ENCODE measurements at regions not wholly inside any gene's neighbourhood (a gene's known extent, or its start where the extent isn't known, plus 50 kb on each side); places are given as distances from the start of the nearest gene placed in this dataset.

DNA sequence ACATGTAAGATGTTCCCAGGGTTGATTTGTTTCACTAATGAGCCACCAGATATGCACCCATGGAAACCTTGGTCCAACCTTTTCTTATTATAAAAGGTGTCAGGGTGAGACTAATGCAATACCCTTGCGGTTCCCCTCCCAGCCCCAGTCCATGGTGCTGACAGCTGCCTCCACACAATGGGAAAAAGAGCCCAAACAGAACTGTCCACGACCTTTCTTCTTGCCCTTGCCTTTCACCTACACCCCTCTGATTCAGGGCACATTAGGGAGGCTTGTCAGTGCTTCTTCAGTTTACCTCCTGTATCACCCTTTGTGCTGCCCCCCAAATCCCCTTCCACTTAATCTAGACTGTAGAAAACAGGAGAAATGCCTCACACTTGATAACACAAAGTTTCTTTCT, 352.7 kb upstream of the CDH4 start:
- Histone ChIP-seq H3K27me3 (peaks cover 0 to 15% (median 3%) of the 10 kb centered on the region in 7 donors), H3K27ac (no peak overlapping the region), H3K4me3 (no peak overlapping the region), H3K36me3 (no peaks in the 10 kb centered on the region), H3K9me3 (peaks cover 0 to 19% (median 4%) of the 10 kb centered on the region in 11 donors), H3K4me1 (no peaks in the 10 kb centered on the region)
- TF ChIP-seq, protein P1, sequence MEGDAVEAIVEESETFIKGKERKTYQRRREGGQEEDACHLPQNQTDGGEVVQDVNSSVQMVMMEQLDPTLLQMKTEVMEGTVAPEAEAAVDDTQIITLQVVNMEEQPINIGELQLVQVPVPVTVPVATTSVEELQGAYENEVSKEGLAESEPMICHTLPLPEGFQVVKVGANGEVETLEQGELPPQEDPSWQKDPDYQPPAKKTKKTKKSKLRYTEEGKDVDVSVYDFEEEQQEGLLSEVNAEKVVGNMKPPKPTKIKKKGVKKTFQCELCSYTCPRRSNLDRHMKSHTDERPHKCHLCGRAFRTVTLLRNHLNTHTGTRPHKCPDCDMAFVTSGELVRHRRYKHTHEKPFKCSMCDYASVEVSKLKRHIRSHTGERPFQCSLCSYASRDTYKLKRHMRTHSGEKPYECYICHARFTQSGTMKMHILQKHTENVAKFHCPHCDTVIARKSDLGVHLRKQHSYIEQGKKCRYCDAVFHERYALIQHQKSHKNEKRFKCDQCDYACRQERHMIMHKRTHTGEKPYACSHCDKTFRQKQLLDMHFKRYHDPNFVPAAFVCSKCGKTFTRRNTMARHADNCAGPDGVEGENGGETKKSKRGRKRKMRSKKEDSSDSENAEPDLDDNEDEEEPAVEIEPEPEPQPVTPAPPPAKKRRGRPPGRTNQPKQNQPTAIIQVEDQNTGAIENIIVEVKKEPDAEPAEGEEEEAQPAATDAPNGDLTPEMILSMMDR (IDR thresholded peaks at IDR 0.05): no peak
- intact Hi-C loops (cut with DNase I): no loop called here
- ATAC-seq (no peak), DNase-seq (no peak)
- WGBS, 2 donors: 37 to 55% methylated on average over 2 of the region's 2 CpGs

DNA sequence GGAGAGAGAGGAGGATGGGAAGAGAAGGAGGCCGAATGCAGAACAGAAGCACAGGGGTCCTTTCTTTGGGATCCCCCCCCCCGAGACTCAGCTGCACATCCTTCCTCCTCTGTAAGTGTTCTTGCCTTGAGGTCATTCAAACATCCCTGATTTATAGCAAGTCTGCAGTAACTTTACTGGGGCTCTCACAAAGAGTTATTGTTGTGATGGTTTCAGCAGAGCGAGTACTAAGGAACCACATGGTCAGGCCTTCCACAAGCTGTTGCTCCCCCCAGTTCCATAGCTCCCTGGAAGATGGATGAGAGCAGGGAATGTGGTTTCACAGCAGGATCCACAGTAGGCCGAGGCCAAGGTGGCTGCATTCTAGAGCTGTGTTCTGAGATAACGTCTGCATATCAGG, 351.4 kb upstream of the CDH4 start:
- intact Hi-C loops (cut with DNase I): no loop called here
- no peak for ATAC-seq
- Histone ChIP-seq H3K36me3 (no peaks in the 10 kb centered on the region), H3K4me1 (no peaks in the 10 kb centered on the region), H3K27ac (no peak overlapping the region), H3K27me3 (peaks cover 0 to 15% (median 3%) of the 10 kb centered on the region in 7 donors), H3K4me3 (no peak overlapping the region), H3K9me3 (peaks cover 0 to 19% (median 4%) of the 10 kb centered on the region in 11 donors)
- 41% methylated on average over 5 of the region's 5 CpGs for WGBS, 2 donors
- TF ChIP-seq, protein P1 (IDR thresholded peaks at IDR 0.05): no peak
- no peak for DNase-seq

DNA sequence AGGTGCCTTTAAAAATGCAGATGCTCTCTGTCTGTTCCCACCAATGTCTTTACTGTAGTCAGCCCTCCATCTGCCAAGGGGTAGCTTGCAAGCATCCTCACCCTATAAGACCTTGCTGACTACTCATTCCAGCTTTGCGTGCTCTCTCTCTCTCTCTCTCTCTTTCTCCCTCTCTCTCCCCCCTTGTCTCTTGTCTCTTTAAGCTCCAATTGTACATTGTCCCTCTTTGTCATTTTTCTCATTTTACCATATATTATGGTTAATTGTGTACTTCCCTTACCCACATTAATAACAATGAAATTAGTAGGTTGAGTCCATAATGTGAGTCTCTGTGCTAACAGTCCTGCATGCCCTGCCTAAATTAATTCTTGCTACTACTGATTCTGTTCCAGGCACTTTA, 350.2 kb upstream of the CDH4 start:
- 95 to 96% methylated on average over 1 of the region's 1 CpG for WGBS, 2 donors
- ATAC-seq: no peak

DNA sequence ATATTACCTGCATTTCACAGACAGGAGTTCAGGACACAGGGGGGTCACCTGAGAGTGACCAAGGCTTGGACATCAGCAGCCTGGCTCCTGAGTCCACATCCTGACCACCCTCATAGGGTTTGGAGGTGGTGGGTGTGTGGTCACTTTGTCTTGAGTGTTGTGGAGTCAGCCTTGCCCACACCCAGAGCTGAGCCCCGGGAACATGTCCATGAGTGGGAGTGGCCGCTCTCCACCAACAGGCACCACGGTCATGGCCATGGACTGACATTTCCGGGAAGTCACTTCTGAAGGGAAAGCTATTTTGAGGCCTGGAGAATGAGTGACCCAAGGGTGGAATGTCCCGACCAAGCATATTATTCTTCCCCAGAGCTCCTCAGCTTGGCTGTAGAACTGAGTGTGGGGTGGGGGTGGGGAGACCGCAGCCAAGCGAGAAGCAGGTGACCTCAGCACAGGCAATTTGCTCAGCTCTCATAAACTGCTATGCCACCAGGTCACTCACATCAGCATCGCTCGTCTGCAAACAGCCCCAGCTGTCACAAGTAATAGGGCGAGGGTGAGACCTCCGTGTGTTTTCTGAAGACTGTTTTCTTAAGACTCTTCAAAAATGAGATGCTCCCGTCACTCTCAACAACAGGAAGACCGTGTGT, 348.6 kb upstream of the CDH4 start:
- WGBS, 2 donors: 77 to 80% methylated on average over 13 of the region's 13 CpGs
- TF ChIP-seq, protein P1 (IDR thresholded peaks at IDR 0.05): no peak
- no peak overlapping the region for H3K27ac ChIP-seq
- peaks cover 0 to 19% (median 4%) of the 10 kb centered on the region in 11 donors for H3K9me3 ChIP-seq
- peaks cover 0 to 9% (median 3%) of the 10 kb centered on the region in 7 donors for H3K27me3 ChIP-seq
- intact Hi-C loops (cut with DNase I): no loop called here
- DNase-seq (no peak), ATAC-seq (no peak)
- no peak overlapping the region for H3K4me3 ChIP-seq
- no peaks in the 10 kb centered on the region for H3K36me3 ChIP-seq
- H3K4me1 ChIP-seq: no peaks in the 10 kb centered on the region

More for the DNA sequence above, 350.2 kb upstream of the CDH4 start:
- intact Hi-C loops (cut with DNase I): no loop called here
- Histone ChIP-seq H3K4me3 (no peak overlapping the region), H3K9me3 (peaks cover 0 to 19% (median 4%) of the 10 kb centered on the region in 11 donors), H3K36me3 (no peaks in the 10 kb centered on the region), H3K4me1 (no peaks in the 10 kb centered on the region), H3K27me3 (peaks cover 0 to 15% (median 3%) of the 10 kb centered on the region in 7 donors), H3K27ac (no peak overlapping the region)
- no peak for DNase-seq
- TF ChIP-seq, protein P1 (IDR thresholded peaks at IDR 0.05): no peak

Measured in heart right ventricle (tissue), 16 donors.